Activated T-helper 17 cell treated with anti-CD3 and anti-CD28 coated beads, Interleukin-2, amount 50 U/mL, for 72 hours (primary cell): ENCODE measurements at regions not wholly inside any gene's neighbourhood (a gene's known extent, or its start where the extent isn't known, plus 50 kb on each side); places are given as distances from the start of the nearest gene placed in this dataset.

Source experiments
- ATAC-seq: fragments of 150-1000 bp; cut with Tn5 transposase; replicated peaks from 2 replicates; pipeline ENCODE4 v1.10.0; 2021; ENCODE audit warnings: mild to moderate bottlenecking, moderate library complexity
- H3K27ac Mint-ChIP-seq: one replicate; pipeline ENCODE4 v1.8.0; 2022; ENCODE audit warnings: mixed read lengths
- H3K27me3 Mint-ChIP-seq: one replicate; pipeline ENCODE4 v1.8.0; 2022; ENCODE audit warnings: mixed read lengths
- H3K36me3 Mint-ChIP-seq: one replicate; pipeline ENCODE4 v1.8.0; 2022; ENCODE audit warnings: low read depth, mild to moderate bottlenecking, mixed read lengths
- H3K4me1 Mint-ChIP-seq: one replicate; pipeline ENCODE4 v1.8.0; 2022; ENCODE audit warnings: mixed read lengths
- H3K4me3 Mint-ChIP-seq: one replicate; pipeline ENCODE4 v1.8.0; 2022; ENCODE audit warnings: mild to moderate bottlenecking, mixed read lengths
- H3K9me3 Mint-ChIP-seq: one replicate; pipeline ENCODE4 v1.8.0; 2022; ENCODE audit warnings: mixed read lengths

GRCh38 chr17:68707031-68707430, 105.9 kb upstream of the FAM20A start:
- H3K4me3 Mint-ChIP-seq = no peak overlapping the region
- peaks cover 24% of the 10 kb centered on the region for H3K27me3 Mint-ChIP-seq
- no peaks in the 10 kb centered on the region for H3K36me3 Mint-ChIP-seq
- no peak for ATAC-seq
- no peaks in the 10 kb centered on the region for H3K9me3 Mint-ChIP-seq
- H3K27ac Mint-ChIP-seq = no peak overlapping the region
- H3K4me1 Mint-ChIP-seq = no peaks in the 10 kb centered on the region

GRCh38 chr17:68706356-68706920, 105.3 kb upstream of the FAM20A start:
- Mint-ChIP-seq H3K27me3 (peaks cover 18% of the 10 kb centered on the region), H3K9me3 (no peaks in the 10 kb centered on the region), H3K27ac (no peak overlapping the region), H3K36me3 (no peaks in the 10 kb centered on the region), H3K4me3 (no peak overlapping the region), H3K4me1 (no peaks in the 10 kb centered on the region)
- ATAC-seq = no peak

GRCh38 chr17:68705714-68706076, 104.5 kb upstream of the FAM20A start:
- H3K4me3 Mint-ChIP-seq = no peak overlapping the region
- H3K36me3 Mint-ChIP-seq = no peaks in the 10 kb centered on the region
- H3K4me1 Mint-ChIP-seq = no peaks in the 10 kb centered on the region
- peaks cover 14% of the 10 kb centered on the region for H3K27me3 Mint-ChIP-seq
- H3K27ac Mint-ChIP-seq = no peak overlapping the region
- ATAC-seq = no peak
- H3K9me3 Mint-ChIP-seq = no peaks in the 10 kb centered on the region

- ATAC-seq = no peak
- peaks cover 12% of the 10 kb centered on the region for H3K27me3 Mint-ChIP-seq
- no peaks in the 10 kb centered on the region for H3K4me1 Mint-ChIP-seq
- H3K27ac Mint-ChIP-seq = no peak overlapping the region
- H3K4me3 Mint-ChIP-seq = no peak overlapping the region
- H3K9me3 Mint-ChIP-seq = no peaks in the 10 kb centered on the region
- no peaks in the 10 kb centered on the region for H3K36me3 Mint-ChIP-seq
Observed at GRCh38 chr17:68704871-68705713, 103.9 kb upstream of the FAM20A start.

- H3K4me3 Mint-ChIP-seq = no peak overlapping the region
- no peaks in the 10 kb centered on the region for H3K9me3 Mint-ChIP-seq
- H3K36me3 Mint-ChIP-seq = no peaks in the 10 kb centered on the region
- no peaks in the 10 kb centered on the region for H3K4me1 Mint-ChIP-seq
- no peak overlapping the region for H3K27ac Mint-ChIP-seq
- no peak for ATAC-seq
- H3K27me3 Mint-ChIP-seq = peaks cover 8% of the 10 kb centered on the region
Observed at GRCh38 chr17:68701046-68701445, 99.9 kb upstream of the FAM20A start.

- Mint-ChIP-seq H3K27me3 (peaks cover 12% of the 10 kb centered on the region), H3K36me3 (no peaks in the 10 kb centered on the region), H3K4me3 (no peak overlapping the region), H3K9me3 (no peaks in the 10 kb centered on the region), H3K4me1 (no peaks in the 10 kb centered on the region), H3K27ac (no peak overlapping the region)
- no peak for ATAC-seq
Observed at GRCh38 chr17:68700421-68700820, 99.3 kb upstream of the FAM20A start.

- peaks cover 9% of the 10 kb centered on the region for H3K27me3 Mint-ChIP-seq
- no peaks in the 10 kb centered on the region for H3K9me3 Mint-ChIP-seq
- no peak for ATAC-seq
- H3K36me3 Mint-ChIP-seq = no peaks in the 10 kb centered on the region
- no peaks in the 10 kb centered on the region for H3K4me1 Mint-ChIP-seq
- no peak overlapping the region for H3K27ac Mint-ChIP-seq
- no peak overlapping the region for H3K4me3 Mint-ChIP-seq
Observed at GRCh38 chr17:68699936-68700335, 98.8 kb upstream of the FAM20A start.

GRCh38 chr17:68698746-68699145, 97.6 kb upstream of the FAM20A start:
- ATAC-seq = no peak
- no peaks in the 10 kb centered on the region for H3K4me1 Mint-ChIP-seq
- H3K4me3 Mint-ChIP-seq = no peak overlapping the region
- no peaks in the 10 kb centered on the region for H3K36me3 Mint-ChIP-seq
- peaks cover 10% of the 10 kb centered on the region for H3K27me3 Mint-ChIP-seq
- no peak overlapping the region for H3K27ac Mint-ChIP-seq
- no peaks in the 10 kb centered on the region for H3K9me3 Mint-ChIP-seq

GRCh38 chr17:68697850-68698361, 96.7 kb upstream of the FAM20A start:
- H3K27ac Mint-ChIP-seq = no peak overlapping the region
- H3K4me3 Mint-ChIP-seq = no peak overlapping the region
- H3K9me3 Mint-ChIP-seq = no peaks in the 10 kb centered on the region
- ATAC-seq = no peak
- peaks cover 10% of the 10 kb centered on the region for H3K27me3 Mint-ChIP-seq
- H3K36me3 Mint-ChIP-seq = no peaks in the 10 kb centered on the region
- H3K4me1 Mint-ChIP-seq = no peaks in the 10 kb centered on the region

GRCh38 chr17:68695659-68696058, 94.5 kb upstream of the FAM20A start:
- Mint-ChIP-seq H3K27me3 (peaks cover 15% of the 10 kb centered on the region), H3K27ac (no peak overlapping the region), H3K4me3 (no peak overlapping the region), H3K36me3 (no peaks in the 10 kb centered on the region), H3K9me3 (no peaks in the 10 kb centered on the region), H3K4me1 (no peaks in the 10 kb centered on the region)
- no peak for ATAC-seq

GRCh38 chr17:68694791-68695485, 93.8 kb upstream of the FAM20A start:
- ATAC-seq = no peak
- no peak overlapping the region for H3K4me3 Mint-ChIP-seq
- no peaks in the 10 kb centered on the region for H3K36me3 Mint-ChIP-seq
- H3K4me1 Mint-ChIP-seq = no peaks in the 10 kb centered on the region
- H3K9me3 Mint-ChIP-seq = no peaks in the 10 kb centered on the region
- H3K27me3 Mint-ChIP-seq = peaks cover 15% of the 10 kb centered on the region
- H3K27ac Mint-ChIP-seq = no peak overlapping the region

- no peak overlapping the region for H3K27ac Mint-ChIP-seq
- peaks cover 15% of the 10 kb centered on the region for H3K27me3 Mint-ChIP-seq
- H3K4me3 Mint-ChIP-seq = no peak overlapping the region
- no peaks in the 10 kb centered on the region for H3K9me3 Mint-ChIP-seq
- H3K4me1 Mint-ChIP-seq = no peaks in the 10 kb centered on the region
- no peak for ATAC-seq
- H3K36me3 Mint-ChIP-seq = no peaks in the 10 kb centered on the region
Observed at GRCh38 chr17:68693896-68694295, 92.7 kb upstream of the FAM20A start.

- Mint-ChIP-seq H3K36me3 (no peaks in the 10 kb centered on the region), H3K4me3 (no peak overlapping the region), H3K27ac (no peak overlapping the region), H3K4me1 (no peaks in the 10 kb centered on the region), H3K27me3 (peaks cover 15% of the 10 kb centered on the region), H3K9me3 (no peaks in the 10 kb centered on the region)
- ATAC-seq = no peak
Observed at GRCh38 chr17:68693466-68693865, 92.3 kb upstream of the FAM20A start.

- Mint-ChIP-seq H3K36me3 (no peaks in the 10 kb centered on the region), H3K9me3 (no peaks in the 10 kb centered on the region), H3K27ac (no peak overlapping the region), H3K27me3 (peaks cover 16% of the 10 kb centered on the region), H3K4me3 (no peak overlapping the region), H3K4me1 (no peaks in the 10 kb centered on the region)
- no peak for ATAC-seq
Observed at GRCh38 chr17:68686108-68686988, 85.2 kb upstream of the FAM20A start.
